CD1c-positive myeloid dendritic cell (primary cell): ENCODE measurements at regions not wholly inside any gene's neighbourhood (a gene's known extent, or its start where the extent isn't known, plus 50 kb on each side); places are given as distances from the start of the nearest gene placed in this dataset.

ENCODE experiments used
- DNase-seq: peaks from one replicate; pipeline ENCODE4 v3.0.0-alpha.2; 2016; ENCODE audit errors: extremely low spot score

DNA sequence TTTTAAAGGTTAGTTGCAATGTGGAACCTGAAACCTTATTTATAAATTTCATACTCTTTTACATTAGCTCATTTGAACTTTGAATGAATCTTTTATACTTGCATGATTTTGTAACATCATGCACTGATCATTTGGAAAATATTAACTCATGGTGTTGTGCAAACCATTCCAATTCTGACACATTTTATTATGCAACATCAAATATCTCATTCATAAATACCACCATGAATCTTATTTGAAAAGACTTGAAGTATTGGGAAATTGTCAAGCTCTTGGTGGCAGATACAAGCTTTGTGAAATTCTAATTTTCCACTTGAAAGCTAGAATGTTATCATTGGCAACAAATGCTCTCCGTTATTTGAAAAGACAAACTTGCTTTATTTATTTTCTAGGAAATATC is 379.9 kb upstream of the PCDH20 start:
- DNase-seq, result no peak

DNA sequence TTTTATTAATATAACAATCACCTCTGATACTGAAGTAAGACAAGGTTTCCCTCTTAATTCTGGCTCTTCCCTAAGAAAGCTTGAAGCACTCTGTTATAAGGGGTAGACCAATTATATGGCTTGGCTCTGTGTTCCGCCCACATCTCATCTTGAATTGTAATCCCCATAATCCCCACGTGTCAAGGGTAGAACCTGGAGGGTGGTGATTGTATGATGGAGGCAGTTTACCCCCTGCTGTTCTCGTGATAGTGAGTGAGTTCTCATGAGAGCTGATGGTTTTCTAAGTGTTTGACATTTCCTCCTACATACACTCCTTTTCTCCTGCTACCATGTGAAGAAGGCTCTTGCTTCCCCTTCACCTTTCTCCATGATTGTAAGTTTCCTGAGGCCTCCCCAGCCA is 363.8 kb upstream of the PCDH20 start:
- no peak for DNase-seq

DNA sequence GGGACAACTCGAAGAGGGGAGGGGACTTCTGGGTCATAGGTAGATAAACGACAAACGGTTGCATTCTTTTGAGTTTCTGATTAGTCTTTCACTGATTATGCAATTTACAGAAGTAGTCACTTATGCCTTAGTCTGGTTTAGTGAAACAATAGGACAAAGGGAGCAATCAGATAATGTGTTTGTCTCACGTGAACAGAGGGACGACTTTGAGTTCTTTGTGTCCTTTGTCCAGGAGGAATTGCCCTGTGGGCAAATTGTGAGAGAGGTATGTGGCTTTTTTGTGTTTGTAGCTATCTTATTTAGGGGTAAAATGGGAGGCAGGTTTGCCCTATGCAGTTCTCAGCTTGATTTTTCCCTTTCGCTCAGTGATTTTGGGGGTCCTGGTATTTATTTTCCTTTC is 362.9 kb upstream of the PCDH20 start:
- no peak for DNase-seq

DNA sequence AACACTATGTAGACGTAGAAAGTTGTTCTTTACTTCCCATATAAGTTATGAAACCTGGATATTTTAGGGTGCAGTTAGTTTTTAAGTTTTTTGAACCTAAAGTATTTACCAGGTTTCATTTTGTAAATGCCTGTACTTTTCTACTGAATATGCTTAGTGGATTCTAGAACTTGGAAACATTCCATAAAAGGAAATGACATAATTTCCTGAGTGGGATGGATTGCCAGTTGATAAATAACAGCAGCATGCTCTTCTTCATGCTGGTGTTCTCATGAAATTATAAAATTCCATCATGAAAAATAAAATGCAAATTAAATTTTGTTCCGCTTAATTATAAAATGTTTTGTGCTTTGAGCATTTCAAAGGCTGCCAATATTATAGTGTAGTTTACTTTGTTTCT is 362.2 kb upstream of the PCDH20 start:
- no peak for DNase-seq

DNA sequence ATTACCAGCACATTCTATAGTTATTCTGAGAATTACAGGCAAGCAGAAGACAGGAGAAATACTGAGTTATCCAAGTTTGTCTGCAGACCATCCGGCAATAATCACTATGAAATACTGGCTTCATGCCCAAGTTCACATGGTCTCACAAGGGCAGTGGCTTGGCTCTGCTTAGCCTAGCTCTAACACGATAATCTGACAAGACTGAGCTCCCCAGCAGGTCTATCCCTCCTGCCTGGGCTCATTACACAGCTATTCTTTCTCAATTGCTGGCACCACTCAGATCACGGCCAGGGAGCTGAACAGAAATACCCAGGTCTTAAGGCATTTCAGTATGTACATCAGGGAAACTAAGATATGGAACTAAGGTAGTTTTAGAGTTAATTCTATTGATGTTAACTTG is 361.6 kb upstream of the PCDH20 start:
- DNase-seq, result no peak

DNA sequence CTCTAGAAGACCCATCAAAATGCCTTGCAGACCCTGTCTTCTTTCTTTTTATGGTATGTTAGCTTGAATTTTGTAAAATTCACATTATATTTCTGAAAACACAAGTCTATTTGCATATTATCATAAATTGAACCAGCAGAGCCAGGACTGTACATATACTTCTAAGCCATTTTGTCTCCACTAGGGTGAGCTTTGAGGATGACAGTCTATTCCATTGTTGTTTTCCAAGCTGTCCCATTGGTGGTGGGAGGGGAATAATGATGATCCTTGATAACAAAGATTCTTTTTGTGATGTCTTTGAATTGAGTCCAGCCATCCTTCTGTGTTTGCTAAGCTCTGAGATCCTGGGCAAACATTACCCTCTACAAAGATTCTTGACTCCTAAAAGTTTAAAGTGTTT is 359.3 kb upstream of the PCDH20 start:
- DNase-seq, result no peak

DNA sequence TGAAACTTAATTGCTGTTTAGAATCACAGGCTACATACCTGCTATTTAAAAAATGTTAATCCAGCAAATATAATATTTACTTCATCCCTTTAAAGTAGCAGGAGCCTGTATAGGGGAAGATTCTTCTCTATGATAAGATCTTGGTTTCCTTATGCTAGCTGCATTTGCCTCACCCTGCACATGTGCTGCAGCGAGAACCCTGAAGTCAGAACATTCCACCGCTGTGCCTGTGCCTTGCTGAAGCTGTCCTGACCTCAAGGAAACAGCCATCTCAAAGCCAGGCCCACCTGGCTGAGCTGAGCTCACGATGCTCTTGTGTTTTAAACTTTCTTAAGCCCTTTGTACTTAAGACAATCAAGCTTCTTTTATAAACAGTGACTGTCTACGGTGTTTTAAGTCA is 355.0 kb upstream of the PCDH20 start:
- DNase-seq, result no peak

DNA sequence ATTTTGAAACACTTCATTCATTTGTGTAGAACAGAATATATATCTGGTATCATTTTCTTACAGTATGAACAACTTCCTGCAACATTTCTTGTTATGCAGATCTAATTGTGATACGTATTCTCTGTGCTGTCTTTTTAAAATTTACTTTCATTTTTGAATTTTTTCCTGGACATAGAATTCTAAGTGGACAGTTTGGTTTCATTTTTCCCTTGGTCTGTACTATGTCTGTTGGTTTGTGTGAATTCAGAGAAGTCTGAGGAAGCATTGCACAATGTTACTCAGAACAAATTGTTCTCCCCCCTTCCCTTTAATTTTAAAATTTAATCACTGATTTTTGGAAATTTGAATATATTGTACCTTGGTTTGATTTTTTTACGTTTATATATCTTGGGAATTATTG is 352.5 kb upstream of the PCDH20 start:
- no peak for DNase-seq

DNA sequence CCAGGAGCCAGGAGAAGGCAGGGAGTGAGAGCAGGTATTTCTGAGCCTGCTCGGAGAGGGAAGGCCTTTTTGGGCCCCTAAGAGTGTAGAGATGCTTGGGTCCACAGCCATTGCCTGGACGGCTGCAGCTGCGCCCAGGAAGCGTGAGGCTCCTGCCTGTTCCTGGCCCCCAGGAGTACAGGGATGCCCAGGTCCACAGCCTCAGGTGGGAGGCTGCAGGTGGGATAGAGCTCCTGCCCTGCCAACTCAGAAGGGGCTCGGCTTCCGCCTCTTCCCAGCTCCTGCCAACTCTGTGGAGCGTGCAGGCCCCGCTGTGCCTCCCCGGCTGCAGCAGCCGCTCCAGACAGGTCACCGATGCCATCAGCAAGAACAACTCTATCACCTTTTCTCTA is 351.0 kb upstream of the PCDH20 start:
- no peak for DNase-seq

DNA sequence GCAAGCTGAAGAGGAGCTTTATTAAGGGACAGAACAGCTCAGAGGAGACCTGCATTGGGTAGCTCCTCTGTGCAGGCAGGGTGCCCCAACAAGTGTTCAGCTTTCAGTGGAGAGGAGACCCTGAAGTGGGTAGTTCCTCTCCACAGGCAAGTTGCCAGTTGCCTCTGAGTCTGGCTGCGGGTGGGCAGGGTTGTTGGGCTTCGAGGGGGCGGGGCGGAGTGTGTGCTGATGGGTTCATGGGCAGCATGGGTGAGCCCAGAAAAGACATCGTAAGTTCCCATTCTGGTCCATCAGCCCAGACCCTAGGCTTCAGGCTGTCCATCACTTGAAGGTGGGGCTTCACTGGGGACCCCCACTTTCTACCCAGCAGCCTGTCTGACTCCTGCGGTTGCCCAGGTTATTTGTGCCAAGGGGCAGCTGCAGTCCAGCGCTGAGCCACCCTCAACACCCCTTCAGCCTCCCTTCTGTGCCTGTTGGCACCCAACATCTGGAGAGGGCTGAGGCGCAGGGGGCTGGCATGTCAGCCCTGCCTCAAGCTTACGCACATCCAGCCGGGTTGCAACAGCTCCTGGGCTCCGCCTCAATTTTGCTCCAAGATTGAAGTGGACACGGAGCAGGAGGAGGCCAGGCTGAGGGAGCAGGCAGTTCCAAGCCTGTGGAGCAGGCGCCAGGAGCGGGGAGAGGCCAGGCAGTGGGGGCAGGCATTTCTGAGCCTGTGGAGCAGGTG is 350.5 kb upstream of the PCDH20 start:
- no peak for DNase-seq

DNA sequence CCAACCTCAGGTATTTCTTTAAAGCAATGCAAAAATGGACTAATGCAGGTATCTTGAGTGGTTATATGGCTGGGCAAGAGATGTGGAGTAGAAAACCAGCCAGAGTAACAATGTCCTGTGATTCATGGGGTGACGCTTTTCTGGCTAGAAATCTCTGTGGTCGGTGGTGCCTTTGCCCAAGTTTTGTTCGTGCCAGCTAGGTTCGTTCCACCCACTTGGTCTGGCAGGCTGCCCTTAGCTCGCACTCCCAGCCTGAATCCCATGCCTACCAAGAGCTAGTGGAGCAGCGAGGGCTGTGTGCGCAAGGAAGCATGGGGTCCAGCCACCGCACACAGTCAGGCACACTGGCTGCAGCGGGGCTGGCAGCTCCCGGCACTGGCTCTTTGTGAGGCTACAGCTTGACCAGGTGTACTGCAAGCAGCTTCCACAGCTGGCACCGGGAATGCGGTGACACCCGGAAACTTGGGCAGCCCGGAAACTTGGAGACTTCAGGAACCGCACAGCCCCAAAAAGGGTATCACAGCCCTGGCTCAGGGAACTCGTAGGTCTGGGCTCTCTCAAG is 349.6 kb upstream of the PCDH20 start:
- DNase-seq, result no peak

DNA sequence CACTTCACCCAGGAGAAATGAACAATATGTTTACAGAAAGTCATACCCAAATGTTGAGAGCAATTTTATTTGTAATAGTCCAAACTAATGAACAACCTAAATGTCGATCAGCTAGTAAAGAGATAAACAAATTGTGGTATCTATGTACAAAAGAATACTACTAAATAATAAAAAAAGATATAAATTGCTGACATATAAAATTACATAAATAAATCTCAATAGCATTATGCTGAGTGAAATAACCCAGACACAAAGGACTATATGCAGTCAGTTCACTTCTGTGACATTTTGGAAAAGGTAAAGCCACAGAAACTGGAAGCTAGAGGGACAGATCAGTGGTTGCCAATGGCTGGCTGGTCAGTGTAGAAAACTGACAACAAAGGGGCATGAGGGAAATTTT is 346.0 kb upstream of the PCDH20 start:
- DNase-seq, result no peak

DNA sequence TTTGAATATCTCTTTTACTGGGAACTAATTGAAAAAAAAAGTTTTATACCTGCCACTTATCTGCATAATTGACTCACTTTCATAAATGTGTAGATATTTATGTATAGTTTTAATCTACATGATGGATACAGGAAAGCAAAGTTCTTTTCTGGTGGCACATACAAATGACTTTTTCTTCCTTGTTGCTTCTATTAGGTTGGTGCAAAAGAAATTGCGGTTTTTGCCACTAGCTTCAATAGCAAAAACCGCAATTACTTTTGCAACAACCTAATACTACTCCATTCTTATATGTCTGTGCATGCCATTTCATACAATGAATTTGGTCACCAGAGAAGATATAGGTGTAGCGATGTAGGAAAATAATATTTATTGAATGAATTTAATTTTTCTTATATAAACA is 344.5 kb upstream of the PCDH20 start:
- no peak for DNase-seq

DNA sequence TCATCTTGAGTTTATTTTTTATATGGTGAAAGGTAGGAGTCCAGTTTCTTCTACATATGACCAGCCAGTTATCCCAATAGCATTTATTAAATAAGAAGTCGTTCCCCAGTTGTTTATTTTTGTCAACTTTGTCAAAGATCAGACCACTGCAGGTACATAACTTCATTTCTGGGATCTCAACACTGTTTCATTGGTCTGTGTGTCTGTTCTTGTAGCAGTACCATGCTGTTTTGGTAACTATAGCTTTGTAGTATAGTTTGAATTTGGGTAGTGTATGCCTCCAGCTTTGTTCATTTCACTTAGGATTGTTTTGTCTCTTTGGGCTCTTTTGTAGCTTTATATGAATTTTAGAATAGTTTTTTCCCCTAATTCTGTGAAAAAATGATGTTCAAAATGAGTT is 340.4 kb upstream of the PCDH20 start:
- no peak for DNase-seq

DNA sequence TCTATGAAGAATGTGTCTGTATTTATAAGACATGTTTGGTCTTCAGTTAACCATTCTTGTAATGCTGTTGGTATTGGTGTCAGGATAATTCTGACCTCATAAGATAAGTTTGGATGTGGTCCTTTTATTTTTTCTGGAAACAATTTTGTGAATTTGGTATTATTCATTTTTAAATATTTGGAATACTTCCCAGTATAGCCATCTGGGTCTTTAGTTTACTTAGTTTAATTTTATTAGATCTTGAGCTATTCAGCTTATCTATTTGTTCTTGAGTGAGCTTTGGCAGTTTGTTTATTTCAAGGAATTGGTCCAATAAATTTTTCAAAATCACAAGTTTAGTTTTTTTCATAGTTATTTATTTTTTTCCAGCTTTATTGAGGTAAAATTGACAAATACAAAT is 335.4 kb upstream of the PCDH20 start:
- no peak for DNase-seq

DNA sequence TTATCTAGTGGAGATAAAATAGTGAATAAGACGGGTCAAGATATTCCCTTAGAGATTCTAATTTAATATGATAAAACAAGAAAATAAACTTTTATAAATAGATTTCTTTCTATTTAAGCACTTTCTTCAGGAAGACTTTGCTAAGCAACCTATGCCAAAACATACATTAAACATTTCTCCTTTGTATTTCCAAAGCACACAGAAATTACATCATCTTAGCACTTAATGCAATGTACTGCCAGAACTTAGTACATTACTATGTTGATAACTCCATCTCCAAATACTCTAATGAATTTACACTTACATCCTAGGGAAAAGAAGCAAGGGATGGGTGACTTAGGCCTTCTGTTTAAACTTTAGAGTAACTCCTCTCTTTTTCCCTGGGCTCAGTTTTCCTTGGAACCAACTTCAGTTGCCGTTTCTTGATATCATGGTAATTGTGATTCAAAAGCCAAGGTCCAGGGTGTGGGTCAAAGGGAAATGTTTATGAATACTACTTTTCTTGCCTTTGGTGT is 322.6 kb upstream of the PCDH20 start:
- no peak for DNase-seq

DNA sequence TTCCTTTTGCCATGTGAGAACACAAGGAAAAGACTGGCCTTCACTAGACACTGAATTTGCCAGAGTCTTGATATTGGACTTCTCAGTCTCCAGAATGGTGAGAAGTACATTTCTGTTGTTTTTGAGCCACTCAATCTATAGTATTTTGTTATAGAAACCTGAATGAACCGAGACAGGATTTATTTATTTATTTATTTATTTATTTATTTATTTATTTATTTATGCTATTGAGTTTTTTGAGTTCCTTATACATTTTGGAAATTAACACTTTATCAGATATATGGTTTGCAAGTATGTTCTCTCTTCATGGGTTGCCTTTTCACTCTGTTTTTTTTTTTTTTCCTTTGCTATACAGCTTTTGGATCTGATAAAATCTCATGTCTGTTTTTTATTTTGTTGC is 319.0 kb upstream of the PCDH20 start:
- no peak for DNase-seq

DNA sequence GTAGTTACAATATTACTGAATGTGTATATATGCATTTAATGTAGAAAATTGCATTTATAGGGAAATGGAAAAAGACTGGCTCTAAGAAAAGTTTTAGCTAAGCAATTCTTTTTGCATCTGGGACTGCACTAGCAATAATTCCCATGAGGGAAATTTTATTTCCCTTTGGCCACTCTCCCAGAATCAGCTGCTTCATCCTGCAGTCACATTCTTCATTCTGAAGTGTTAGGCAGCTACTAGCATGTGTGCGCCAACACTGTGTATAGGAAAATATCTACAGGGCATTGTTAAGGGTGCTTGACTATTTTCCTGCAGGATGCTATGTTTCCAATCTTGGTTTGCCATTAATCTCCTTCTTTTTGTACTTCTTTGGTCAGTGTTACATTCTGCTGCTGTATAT is 312.8 kb upstream of the PCDH20 start:
- DNase-seq, result no peak

DNA sequence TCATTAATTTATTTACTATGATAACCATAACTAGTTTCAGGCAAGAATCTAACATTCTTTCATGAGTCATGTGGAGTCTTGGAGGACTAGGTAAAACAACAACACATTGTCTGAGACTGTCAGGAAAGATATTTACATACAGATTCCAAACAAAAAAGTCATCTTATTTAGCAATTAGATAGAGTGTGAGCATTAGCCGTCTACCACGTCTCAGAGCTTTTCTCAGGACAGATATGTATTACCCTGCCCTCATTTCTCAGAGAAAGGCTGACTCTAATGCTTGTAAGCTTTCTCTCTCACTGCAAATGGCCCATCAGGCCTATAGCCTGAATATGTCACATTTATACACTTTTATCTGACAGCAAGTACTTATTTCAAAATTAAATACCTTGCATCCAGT is 312.1 kb upstream of the PCDH20 start:
- no peak for DNase-seq

DNA sequence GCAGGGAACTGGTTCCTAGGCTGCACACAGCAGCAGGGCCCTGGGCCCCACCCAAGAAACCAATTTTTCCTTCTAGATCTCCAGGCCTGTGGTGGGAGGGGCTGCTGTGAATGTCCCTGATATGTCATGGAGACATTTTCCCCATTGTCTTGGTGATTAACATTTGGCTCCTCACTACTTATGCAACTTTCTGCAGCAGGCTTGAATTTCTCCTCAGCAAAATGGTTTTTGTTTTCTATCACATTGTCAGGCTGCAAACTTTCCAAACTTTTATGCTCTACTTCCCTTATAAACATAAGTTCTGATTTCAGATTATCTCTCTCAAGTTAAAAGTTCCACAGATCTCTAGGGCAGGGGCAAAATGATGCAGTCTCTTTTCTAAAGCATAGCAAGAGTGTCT is 310.2 kb upstream of the PCDH20 start:
- no peak for DNase-seq

DNA sequence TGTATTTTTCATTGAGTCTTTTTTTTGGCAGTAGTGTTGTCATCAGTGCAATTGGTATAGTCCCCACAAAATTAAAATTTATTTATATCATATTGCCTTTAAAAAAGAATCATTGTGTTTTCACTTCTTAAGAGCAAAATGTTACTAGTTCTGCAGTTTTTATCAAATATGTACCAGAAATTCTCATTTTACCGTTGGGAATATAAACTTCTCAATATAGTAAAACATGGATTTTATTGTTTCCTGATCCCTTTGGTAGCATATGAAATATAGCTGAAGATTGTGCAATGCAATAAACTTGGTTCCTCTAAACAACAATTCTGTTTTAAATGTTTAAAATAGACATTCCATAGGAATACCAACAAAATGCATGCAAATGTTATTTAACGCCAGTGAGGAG is 306.5 kb upstream of the PCDH20 start:
- no peak for DNase-seq

DNA sequence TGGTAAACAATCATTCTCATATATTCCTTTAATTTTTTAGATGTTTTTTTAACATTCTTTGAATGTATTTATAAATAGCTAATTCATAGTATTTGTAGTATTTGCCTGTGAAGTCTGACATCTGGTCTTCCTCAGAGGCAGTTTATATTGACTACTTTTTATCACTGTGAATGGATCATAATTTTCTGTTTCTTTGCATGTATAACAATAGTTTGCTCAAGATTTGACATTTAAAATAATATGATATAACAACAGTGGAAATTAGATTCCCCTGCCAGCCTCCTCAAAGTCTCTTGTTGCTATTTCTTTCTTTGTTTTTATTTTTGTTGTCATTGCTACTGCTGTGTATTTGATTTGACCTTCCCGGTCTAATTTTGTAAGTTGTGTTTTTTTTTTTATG is 297.0 kb upstream of the PCDH20 start:
- DNase-seq, result no peak

DNA sequence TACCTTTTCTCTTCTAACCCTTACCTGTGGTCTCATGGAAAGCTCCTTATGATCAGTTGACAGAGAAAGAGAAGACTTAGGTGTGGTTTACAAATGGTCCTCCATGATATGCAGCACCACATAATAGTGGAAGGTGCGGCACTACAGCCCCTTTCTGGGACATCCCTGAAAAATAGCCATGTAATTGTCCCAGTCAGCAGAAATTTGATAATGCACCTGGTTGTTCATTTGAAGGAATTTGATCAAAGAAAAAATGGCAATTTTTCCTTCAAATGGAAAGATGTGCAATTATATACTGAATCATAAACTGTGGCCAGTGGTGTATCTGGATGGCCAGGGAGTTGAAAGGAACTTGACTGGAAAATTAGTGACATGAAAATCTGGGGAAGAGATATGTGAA is 293.6 kb upstream of the PCDH20 start:
- DNase-seq, result no peak

DNA sequence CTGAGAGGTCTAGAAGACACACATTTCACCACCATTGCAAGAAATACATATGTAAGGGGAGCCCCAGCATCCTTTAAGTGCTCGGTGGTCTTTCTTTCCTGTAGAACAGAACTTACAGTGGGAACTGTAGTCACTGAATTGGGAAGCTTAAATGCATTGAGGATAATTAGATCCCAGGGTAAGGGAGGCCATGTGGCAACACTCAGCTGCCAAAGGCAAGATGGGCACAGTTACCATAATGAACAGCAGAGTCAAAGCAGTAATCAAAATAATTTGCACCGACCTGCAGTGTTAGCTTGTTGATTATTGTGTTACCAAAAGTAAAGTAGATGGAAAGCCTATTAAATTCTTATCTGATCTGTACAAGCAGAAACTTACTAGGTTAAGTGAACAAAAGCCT is 291.2 kb upstream of the PCDH20 start:
- DNase-seq, result no peak
